ENCODE measurements at regions not wholly inside any gene's neighbourhood (a gene's known extent, or its start where the extent isn't known, plus 50 kb on each side); places are given as distances from the start of the nearest gene placed in this dataset.

GRCh38 chr15:46331546-46331945, 696.7 kb downstream of the SQOR start:
- TF ChIP-seq ZBTB7A (IDR thresholded peaks at IDR 0.05; ENCODE audit: low read depth), result no peak
- no peak for TF ChIP-seq EGR1 (IDR thresholded peaks at IDR 0.05)
- TF ChIP-seq MAX (IDR thresholded peaks at IDR 0.05), result no peak
- no peak for TF ChIP-seq TAF1 (IDR thresholded peaks at IDR 0.05; ENCODE audit: low read depth)
- TF ChIP-seq, protein P1, sequence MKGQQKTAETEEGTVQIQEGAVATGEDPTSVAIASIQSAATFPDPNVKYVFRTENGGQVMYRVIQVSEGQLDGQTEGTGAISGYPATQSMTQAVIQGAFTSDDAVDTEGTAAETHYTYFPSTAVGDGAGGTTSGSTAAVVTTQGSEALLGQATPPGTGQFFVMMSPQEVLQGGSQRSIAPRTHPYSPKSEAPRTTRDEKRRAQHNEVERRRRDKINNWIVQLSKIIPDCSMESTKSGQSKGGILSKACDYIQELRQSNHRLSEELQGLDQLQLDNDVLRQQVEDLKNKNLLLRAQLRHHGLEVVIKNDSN (IDR thresholded peaks at IDR 0.05), result no peak
- TF ChIP-seq, protein P2, sequence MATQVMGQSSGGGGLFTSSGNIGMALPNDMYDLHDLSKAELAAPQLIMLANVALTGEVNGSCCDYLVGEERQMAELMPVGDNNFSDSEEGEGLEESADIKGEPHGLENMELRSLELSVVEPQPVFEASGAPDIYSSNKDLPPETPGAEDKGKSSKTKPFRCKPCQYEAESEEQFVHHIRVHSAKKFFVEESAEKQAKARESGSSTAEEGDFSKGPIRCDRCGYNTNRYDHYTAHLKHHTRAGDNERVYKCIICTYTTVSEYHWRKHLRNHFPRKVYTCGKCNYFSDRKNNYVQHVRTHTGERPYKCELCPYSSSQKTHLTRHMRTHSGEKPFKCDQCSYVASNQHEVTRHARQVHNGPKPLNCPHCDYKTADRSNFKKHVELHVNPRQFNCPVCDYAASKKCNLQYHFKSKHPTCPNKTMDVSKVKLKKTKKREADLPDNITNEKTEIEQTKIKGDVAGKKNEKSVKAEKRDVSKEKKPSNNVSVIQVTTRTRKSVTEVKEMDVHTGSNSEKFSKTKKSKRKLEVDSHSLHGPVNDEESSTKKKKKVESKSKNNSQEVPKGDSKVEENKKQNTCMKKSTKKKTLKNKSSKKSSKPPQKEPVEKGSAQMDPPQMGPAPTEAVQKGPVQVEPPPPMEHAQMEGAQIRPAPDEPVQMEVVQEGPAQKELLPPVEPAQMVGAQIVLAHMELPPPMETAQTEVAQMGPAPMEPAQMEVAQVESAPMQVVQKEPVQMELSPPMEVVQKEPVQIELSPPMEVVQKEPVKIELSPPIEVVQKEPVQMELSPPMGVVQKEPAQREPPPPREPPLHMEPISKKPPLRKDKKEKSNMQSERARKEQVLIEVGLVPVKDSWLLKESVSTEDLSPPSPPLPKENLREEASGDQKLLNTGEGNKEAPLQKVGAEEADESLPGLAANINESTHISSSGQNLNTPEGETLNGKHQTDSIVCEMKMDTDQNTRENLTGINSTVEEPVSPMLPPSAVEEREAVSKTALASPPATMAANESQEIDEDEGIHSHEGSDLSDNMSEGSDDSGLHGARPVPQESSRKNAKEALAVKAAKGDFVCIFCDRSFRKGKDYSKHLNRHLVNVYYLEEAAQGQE (IDR thresholded peaks at IDR 0.05; ENCODE audit: low read depth), result no peak

DNA sequence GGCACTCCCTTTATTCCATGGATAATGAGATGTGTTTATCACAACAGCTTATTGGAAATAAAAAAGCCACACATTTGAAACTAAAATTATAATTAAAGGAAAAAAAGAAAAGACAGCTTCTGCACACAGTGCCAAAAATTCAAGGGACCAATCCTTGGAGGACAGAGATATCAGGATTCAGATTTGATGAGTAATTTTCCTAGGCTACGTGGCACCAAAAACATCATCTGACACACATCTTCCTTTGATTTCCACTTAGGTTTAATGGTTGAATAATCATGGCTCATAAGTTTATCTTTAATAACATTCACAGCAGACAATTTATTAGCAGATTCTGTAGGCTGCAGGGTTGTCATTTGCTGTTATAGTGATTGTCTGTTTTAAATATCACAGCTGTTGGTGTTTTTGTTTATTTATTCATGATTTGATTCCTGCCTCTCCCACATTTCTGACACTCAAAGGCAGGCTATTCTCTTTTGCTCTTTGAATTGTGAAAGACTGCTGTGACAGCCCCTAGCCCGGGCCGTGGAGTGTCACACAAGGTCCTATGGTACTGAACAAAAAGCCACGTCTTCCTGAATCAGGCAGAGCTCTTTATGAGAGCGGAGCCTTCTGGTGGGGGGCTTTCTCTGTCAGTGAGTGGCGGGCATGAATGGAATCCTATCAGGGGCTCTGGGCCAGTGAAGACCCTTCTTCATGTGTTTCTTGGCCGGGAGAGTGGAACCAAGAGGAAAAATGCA, 708.5 kb downstream of the SQOR start:
- TF ChIP-seq, protein P2 (IDR thresholded peaks at IDR 0.05; ENCODE audit: low read depth), result no peak
- TF ChIP-seq TAF1 (IDR thresholded peaks at IDR 0.05; ENCODE audit: low read depth), result no peak
- TF ChIP-seq FOXM1 (IDR thresholded peaks at IDR 0.05; ENCODE audit: borderline replicate concordance, low read depth), result no peak
- no peak for TF ChIP-seq CREB1 (IDR thresholded peaks at IDR 0.05; ENCODE audit: low read depth)
- TF ChIP-seq EP300 (IDR thresholded peaks at IDR 0.05; ENCODE audit: borderline replicate concordance), result no peak
- no peak for TF ChIP-seq TEAD4 (IDR thresholded peaks at IDR 0.05)
- TF ChIP-seq RAD21 (IDR thresholded peaks at IDR 0.05; ENCODE audit: low read depth), result no peak
- no peak for TF ChIP-seq CEBPB (IDR thresholded peaks at IDR 0.05)
- TF ChIP-seq TCF12 (IDR thresholded peaks at IDR 0.05; ENCODE audit: low read depth), result no peak
- no peak for TF ChIP-seq YY1 (IDR thresholded peaks at IDR 0.05; ENCODE audit: low read depth)
- TF ChIP-seq, protein P1 (IDR thresholded peaks at IDR 0.05), result no peak
- no peak for TF ChIP-seq EGR1 (IDR thresholded peaks at IDR 0.05)
- no peak for TF ChIP-seq MAX (IDR thresholded peaks at IDR 0.05)
- TF ChIP-seq ZBTB7A (IDR thresholded peaks at IDR 0.05; ENCODE audit: low read depth), result no peak
- TF ChIP-seq NFIC (IDR thresholded peaks at IDR 0.05), result no peak

DNA sequence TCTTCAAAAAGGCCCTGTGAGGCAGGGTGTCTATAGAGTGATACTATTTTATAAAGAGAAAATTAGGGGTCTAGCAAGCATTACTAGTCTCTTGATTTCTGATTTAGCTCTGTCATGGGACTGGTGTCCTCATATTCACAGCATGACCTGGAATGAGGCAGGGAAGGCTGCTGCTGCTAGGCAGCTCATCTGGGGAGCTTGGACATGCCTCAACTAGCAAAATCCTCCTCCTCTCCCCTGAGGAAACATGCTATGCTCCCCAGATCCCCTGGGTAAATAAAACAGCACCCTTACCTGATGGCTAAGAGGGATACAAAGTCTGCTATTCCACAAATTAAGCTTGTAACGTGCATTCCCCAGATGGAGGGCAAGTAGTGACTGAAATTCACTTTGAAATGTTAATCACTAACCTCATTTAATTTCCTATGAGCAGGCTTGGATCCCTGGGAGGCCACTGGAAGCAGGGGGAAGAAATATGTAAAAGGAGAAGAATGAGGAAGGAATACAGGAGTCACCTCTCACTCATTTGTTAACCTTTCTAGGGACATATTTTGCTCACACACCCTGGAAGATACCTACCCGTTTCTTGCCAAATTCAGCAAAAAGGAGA, 709.4 kb downstream of the SQOR start:
- TF ChIP-seq NFIC (IDR thresholded peaks at IDR 0.05) (no peak), CREB1 (IDR thresholded peaks at IDR 0.05; ENCODE audit: low read depth) (no peak), TEAD4 (IDR thresholded peaks at IDR 0.05) (no peak), FOXM1 (IDR thresholded peaks at IDR 0.05; ENCODE audit: borderline replicate concordance, low read depth) (no peak), YY1 (IDR thresholded peaks at IDR 0.05; ENCODE audit: low read depth) (no peak), TCF12 (IDR thresholded peaks at IDR 0.05; ENCODE audit: low read depth) (no peak)

- no peak for TF ChIP-seq EP300 (IDR thresholded peaks at IDR 0.05; ENCODE audit: borderline replicate concordance)
- no peak for TF ChIP-seq RAD21 (IDR thresholded peaks at IDR 0.05; ENCODE audit: low read depth)
- TF ChIP-seq CEBPB (IDR thresholded peaks at IDR 0.05), result no peak
Observed at GRCh38 chr15:46344915-46345314, 710.1 kb downstream of the SQOR start.

- TF ChIP-seq YY1 (IDR thresholded peaks at IDR 0.05; ENCODE audit: low read depth) (no peak), FOXM1 (IDR thresholded peaks at IDR 0.05; ENCODE audit: borderline replicate concordance, low read depth) (no peak), EP300 (IDR thresholded peaks at IDR 0.05; ENCODE audit: borderline replicate concordance) (no peak), CREB1 (IDR thresholded peaks at IDR 0.05; ENCODE audit: low read depth) (no peak), TAF1 (IDR thresholded peaks at IDR 0.05; ENCODE audit: low read depth) (no peak), TEAD4 (IDR thresholded peaks at IDR 0.05) (no peak), CEBPB (IDR thresholded peaks at IDR 0.05) (no peak), TCF12 (IDR thresholded peaks at IDR 0.05; ENCODE audit: low read depth) (no peak), RAD21 (IDR thresholded peaks at IDR 0.05; ENCODE audit: low read depth) (no peak), MAX (IDR thresholded peaks at IDR 0.05) (no peak), ZBTB7A (IDR thresholded peaks at IDR 0.05; ENCODE audit: low read depth) (no peak), NFIC (IDR thresholded peaks at IDR 0.05) (no peak), EGR1 (IDR thresholded peaks at IDR 0.05) (no peak)
- TF ChIP-seq, protein P2 (IDR thresholded peaks at IDR 0.05; ENCODE audit: low read depth), result no peak
- TF ChIP-seq, protein P1 (IDR thresholded peaks at IDR 0.05), result no peak
Observed at GRCh38 chr15:46354443-46354842, 719.6 kb downstream of the SQOR start.
